ENCODE measurements at regions not wholly inside any gene's neighbourhood (a gene's known extent, or its start where the extent isn't known, plus 50 kb on each side); places are given as distances from the start of the nearest gene placed in this dataset.

GRCh38 chr15:66901336-66902100 is 163.9 kb upstream of the SMAD3 start:
- Histone ChIP-seq H3K23ac (ENCODE audit: insufficient read length) (no peak overlapping the region), H3K79me1 (ENCODE audit: low read depth, low read length) (no peaks in the 10 kb centered on the region), H4K8ac (ENCODE audit: extremely low read depth, insufficient read depth, low read length) (0 out of 2 replicates have a peak overlapping the region, but pooled peaks have one; percentile 57), H3K27me3 (replicated peaks in 1 of 4; ENCODE audit: control insufficient read depth in 3 of 4, extremely low read depth in 1 of 4, insufficient read depth in 3 of 4, low read length in 3 of 4) (peaks cover 0 to 3% (median 0%) of the 10 kb centered on the region in 4 experiments; a peak in 1 of 7 replicates), H3K14ac (ENCODE audit: insufficient read length) (no peak overlapping the region), H2BK15ac (ENCODE audit: low read length) (no peak overlapping the region), H3K56ac (replicated peaks; ENCODE audit: insufficient read length, low read depth, low read length) (no peak overlapping the region), H4K20me1 (replicated peaks in 1 of 2; ENCODE audit: control insufficient read depth in 1 of 2, insufficient read depth in 2 of 2, low read length in 2 of 2) (no peaks in the 10 kb centered on the region), H3K27ac (ENCODE audit: low read depth, low read length) (no peak overlapping the region), H3K4me3 (ENCODE audit: extremely low read depth in 1 of 4, insufficient read depth in 2 of 4, low read depth in 3 of 4, low read length in 4 of 4) (no peak overlapping the region), H2AFZ (ENCODE audit: low read length) (no peak overlapping the region), H2BK20ac (ENCODE audit: low read length) (no peak overlapping the region), H3K4me2 (ENCODE audit: insufficient read depth in 1 of 2, low read depth in 2 of 2, low read length in 2 of 2) (no peak overlapping the region), H3K9me3 (ENCODE audit: insufficient read depth in 2 of 2, low read depth in 1 of 2, low read length in 1 of 2) (no peaks in the 10 kb centered on the region), H4K91ac (replicated peaks; ENCODE audit: insufficient read length, low read length) (no peak overlapping the region), H3K23me2 (ENCODE audit: low read depth, low read length) (no peaks in the 10 kb centered on the region), H2BK12ac (ENCODE audit: low read depth, low read length) (no peak overlapping the region), H2AK5ac (ENCODE audit: low read depth, low read length) (no peak overlapping the region), H4K5ac (ENCODE audit: insufficient read length, low read depth, low read length) (no peak overlapping the region), H3K36me3 (ENCODE audit: control insufficient read depth in 2 of 4, insufficient read depth in 4 of 4, low read length in 3 of 4) (no peaks in the 10 kb centered on the region), H3K4me1 (replicated peaks in 1 of 4; ENCODE audit: control insufficient read depth in 3 of 4, insufficient read depth in 4 of 4, low read length in 3 of 4) (peaks cover 0 to 5% (median 0%) of the 10 kb centered on the region in 4 experiments; a peak in 2 of 7 replicates), H3K18ac (ENCODE audit: extremely low read depth, low read length) (no peak overlapping the region), H3K9ac (replicated peaks in 1 of 4; ENCODE audit: extremely low read depth in 1 of 4, low read depth in 3 of 4, low read length in 3 of 4) (no peak overlapping the region), H2BK120ac (replicated peaks; ENCODE audit: low read depth, low read length) (no peak overlapping the region), H2BK5ac (ENCODE audit: low read depth, low read length) (no peak overlapping the region), H3K79me2 (ENCODE audit: control insufficient read depth in 1 of 2, insufficient read depth in 2 of 2, low read length in 2 of 2) (no peaks in the 10 kb centered on the region), H3K4ac (replicated peaks; ENCODE audit: insufficient read length, low read depth, low read length) (no peak overlapping the region)
- POLR2A ChIA-PET (ENCODE audit: partially characterized antibody): no interaction called here
- WGBS, 2 experiments (ENCODE audit: extremely low coverage in 1 of 2, insufficient coverage in 1 of 2, insufficient read length in 1 of 2, insufficient replicate concordance in 2 of 2, low coverage in 1 of 2, low lambda C conversion rate in 2 of 2, missing lambda C conversion rate in 1 of 2): 92% methylated on average over 6 of the region's 6 CpGs; no CpG with 5 or more reads in 1 of the 2 experiments
- CTCF ChIA-PET (ENCODE audit: partially characterized antibody): interaction anchor here (0.9 to 18.4 kb wide), 9 partner anchors 9 to 654 kb away, joined by 3 to 255 read pairs (median 3); no protein-coding TSS in a partner anchor
- no peak for DNase-seq (ENCODE audit: low read depth in 1 of 2, low spot score in 2 of 2)
- no peak for FAIRE-seq
- TF ChIP-seq TEAD4 (IDR thresholded peaks at IDR 0.05; ENCODE audit: low read depth, low read length) (no peak), BACH1 (IDR thresholded peaks at IDR 0.05; ENCODE audit: low read length) (no peak), EGR1 (IDR thresholded peaks at IDR 0.05; ENCODE audit: borderline replicate concordance, low read depth, low read length) (no peak), ASH2L (IDR thresholded peaks at IDR 0.05; ENCODE audit: low read length) (no peak), CHD1 (IDR thresholded peaks at IDR 0.05; ENCODE audit: low read depth, low read length) (no peak), TBP (IDR thresholded peaks at IDR 0.05; ENCODE audit: low read depth, low read length) (no peak), SIX5 (IDR thresholded peaks at IDR 0.05; ENCODE audit: low read depth, low read length) (no peak), HDAC2 (IDR thresholded peaks at IDR 0.05; ENCODE audit: borderline replicate concordance in 1 of 2, low read depth in 2 of 2, low read length in 2 of 2) (no peak), FOSL1 (IDR thresholded peaks at IDR 0.05; ENCODE audit: insufficient read depth, low read depth, low read length) (no peak), POLR2A (IDR thresholded peaks at IDR 0.05; ENCODE audit: control extremely low read depth in 1 of 2, low read depth in 2 of 2, low read length in 2 of 2) (no peak), RFX5 (IDR thresholded peaks at IDR 0.05; ENCODE audit: borderline replicate concordance, low read depth, low read length) (no peak), HDAC6 (IDR thresholded peaks at IDR 0.05; ENCODE audit: low read depth, low read length) (no peak), PHF8 (conservative IDR thresholded peaks at IDR 0.05; ENCODE audit: low read depth, low read length) (no peak), TAF7 (optimal IDR thresholded peaks at IDR 0.05; ENCODE audit: borderline replicate concordance, low read depth, low read length) (no peak), SP4 (IDR thresholded peaks at IDR 0.05; ENCODE audit: low read length) (no peak)
